Spleen (tissue), 11 donors: ENCODE measurements at regions not wholly inside any gene's neighbourhood (a gene's known extent, or its start where the extent isn't known, plus 50 kb on each side); places are given as distances from the start of the nearest gene placed in this dataset.

Source experiments
- DNase-seq: peaks from one replicate; pipeline ENCODE4 v3.0.0-alpha.2; 2020
- H3K27ac ChIP-seq, 8 donors: fragments of 200-600 bp; sonication (generic) in 7 of 8; 1 replicate in 4 of 8; 2 replicates in 4 of 8; pipeline versions ENCODE4 v1.5.0 to v1.8.0; 2016 to 2021; ENCODE audit warnings: inconsistent platforms in 4 of 8, mild to moderate bottlenecking in 4 of 8, moderate library complexity in 1 of 8
- H3K27me3 ChIP-seq, 7 donors: fragments of 200-600 bp; sonication (generic) in 6 of 7; replicated peaks in 1 of 7; 1 replicate in 4 of 7; 2 replicates in 3 of 7; pipeline versions ENCODE4 v1.5.0 to v1.8.0; 2016 to 2021; ENCODE audit warnings: inconsistent platforms in 3 of 7, mild to moderate bottlenecking in 1 of 7
- H3K36me3 ChIP-seq, 6 donors: fragments of 200-600 bp; sonication (generic) in 5 of 6; 1 replicate in 4 of 6; 2 replicates in 2 of 6; pipeline versions ENCODE4 v1.5.0 to v1.8.0; 2016 to 2021; ENCODE audit warnings: inconsistent platforms in 2 of 6
- H3K4me1 ChIP-seq, 6 donors: fragments of 200-600 bp; sonication (generic) in 5 of 6; 1 replicate in 3 of 6; 2 replicates in 3 of 6; pipeline versions ENCODE4 v1.5.0 to v1.8.0; 2016 to 2021; ENCODE audit warnings: inconsistent platforms in 3 of 6
- H3K4me3 ChIP-seq, 8 donors: fragments of 200-600 bp; sonication (generic) in 7 of 8; 1 replicate in 4 of 8; 2 replicates in 4 of 8; pipeline versions ENCODE4 v1.5.0 to v1.8.0; 2016 to 2021; ENCODE audit warnings: inconsistent platforms in 4 of 8, mild to moderate bottlenecking in 4 of 8, moderate library complexity in 2 of 8
- H3K9me3 ChIP-seq, 8 donors: fragments of 200-600 bp; sonication (generic) in 7 of 8; 1 replicate in 4 of 8; 2 replicates in 4 of 8; pipeline versions ENCODE4 v1.5.0 to v1.8.0; 2016 to 2021; ENCODE audit warnings: inconsistent platforms in 4 of 8
- CTCF ChIP-seq, 11 experiments: fragments of 200-600 bp in 7 of 11; fragments of 450-650 bp in 4 of 11; sonication (generic) in 4 of 11; IDR thresholded peaks in 8 of 11; conservative IDR thresholded peaks in 3 of 11; 1 replicate in 7 of 11; 2 replicates in 4 of 11; pipeline versions ENCODE4 v1.4.0 to v1.8.0; 2016 to 2021; ENCODE audit warnings: antibody characterized with exemption in 11 of 11, inconsistent platforms in 4 of 11, mild to moderate bottlenecking in 1 of 11
- POLR2A ChIP-seq, 3 donors: fragments of 450-650 bp; IDR thresholded peaks; one replicate each; pipeline ENCODE4 v1.5.1; 2017; ENCODE audit warnings: antibody characterized with exemption in 3 of 3, mild to moderate bottlenecking in 1 of 3
- POLR2AphosphoS5 ChIP-seq, 3 donors: sonication (generic); formaldehyde crosslinking; IDR thresholded peaks; one replicate each; pipeline ENCODE4 v1.5.1; 2017; ENCODE audit warnings: antibody characterized with exemption in 3 of 3
- WGBS, 5 donors: extraction: QIAGEN DNeasy Blood & Tissue Kit in 3 of 5; methylation state at CpG; one replicate each; pipeline versions ENCODE4 v1.1.5 to v1.1.7; 2013 to 2018; 5-methylcytosine and 5-hydroxymethylcytosine counted together
- intact Hi-C: fragments of 100-400 bp; cut with DNase I; formaldehyde crosslinking; loops from one replicate; pipeline ENCODE4 v1.15.0; 2023; ENCODE audit warnings: low total_unique reads
- donor health status: healthy with polysubstance abuse.
- donor health status: DM: no; HTN: no; CAD: no; lungs with moderate emphysema.
- donor health status: DM: no; HTN: no; CAD: no.
- donor health status: Bipolar disorder and iron deficiency.
- donor health status: healthy.
- donor health status: DM: no; HTN: no; CAD: no.
- donor health status: DM: yes; HTN: yes; CAD: no.

GRCh38 chrX:147550217-147550616 is 361.5 kb upstream of the FMR1 start:
- TF ChIP-seq CTCF (IDR thresholded peaks at IDR 0.05 in 8 of 11, conservative IDR thresholded peaks at IDR 0.05 in 3 of 11) (peak in 2 of 11 experiments; percentile 13), POLR2AphosphoS5 (IDR thresholded peaks at IDR 0.05) (no peak)
- H3K27ac ChIP-seq, result no peak overlapping the region
- WGBS, 5 donors, result 14 to 25% (median 22%) methylated on average over 3 of the region's 3 CpGs
- no peaks in the 10 kb centered on the region for H3K36me3 ChIP-seq
- H3K4me3 ChIP-seq, result no peak overlapping the region
- no peaks in the 10 kb centered on the region for H3K4me1 ChIP-seq
- no peaks in the 10 kb centered on the region for H3K9me3 ChIP-seq
- no peak for DNase-seq
- no peaks in the 10 kb centered on the region for H3K27me3 ChIP-seq
- intact Hi-C loops, result no loop called here

GRCh38 chrX:147559191-147559590 is 352.5 kb upstream of the FMR1 start:
- intact Hi-C loops, result no loop called here

GRCh38 chrX:147565237-147565636 is 346.5 kb upstream of the FMR1 start:
- no peak overlapping the region for H3K4me3 ChIP-seq
- no peaks in the 10 kb centered on the region for H3K9me3 ChIP-seq
- no peak for TF ChIP-seq CTCF (IDR thresholded peaks at IDR 0.05 in 8 of 11, conservative IDR thresholded peaks at IDR 0.05 in 3 of 11)
- TF ChIP-seq POLR2AphosphoS5 (IDR thresholded peaks at IDR 0.05), result no peak
- TF ChIP-seq POLR2A (IDR thresholded peaks at IDR 0.05), result no peak
- no peaks in the 10 kb centered on the region for H3K27me3 ChIP-seq
- H3K27ac ChIP-seq, result no peak overlapping the region
- no peak for DNase-seq
- intact Hi-C loops, result no loop called here
- 48 to 91% (median 65%) methylated on average over 1 of the region's 1 CpG for WGBS, 5 donors
- no peaks in the 10 kb centered on the region for H3K4me1 ChIP-seq
- no peaks in the 10 kb centered on the region for H3K36me3 ChIP-seq

More at GRCh38 chrX:147559191-147559590, 352.5 kb upstream of the FMR1 start:
- Histone ChIP-seq H3K27ac (no peak overlapping the region), H3K27me3 (no peaks in the 10 kb centered on the region), H3K36me3 (no peaks in the 10 kb centered on the region), H3K4me1 (no peaks in the 10 kb centered on the region), H3K4me3 (no peak overlapping the region), H3K9me3 (no peaks in the 10 kb centered on the region)
- 64 to 88% (median 75%) methylated on average over 1 of the region's 1 CpG for WGBS, 5 donors
- DNase-seq, result no peak
- TF ChIP-seq POLR2AphosphoS5 (IDR thresholded peaks at IDR 0.05), result no peak
- TF ChIP-seq CTCF (IDR thresholded peaks at IDR 0.05 in 8 of 11, conservative IDR thresholded peaks at IDR 0.05 in 3 of 11), result no peak
- no peak for TF ChIP-seq POLR2A (IDR thresholded peaks at IDR 0.05)

DNA sequence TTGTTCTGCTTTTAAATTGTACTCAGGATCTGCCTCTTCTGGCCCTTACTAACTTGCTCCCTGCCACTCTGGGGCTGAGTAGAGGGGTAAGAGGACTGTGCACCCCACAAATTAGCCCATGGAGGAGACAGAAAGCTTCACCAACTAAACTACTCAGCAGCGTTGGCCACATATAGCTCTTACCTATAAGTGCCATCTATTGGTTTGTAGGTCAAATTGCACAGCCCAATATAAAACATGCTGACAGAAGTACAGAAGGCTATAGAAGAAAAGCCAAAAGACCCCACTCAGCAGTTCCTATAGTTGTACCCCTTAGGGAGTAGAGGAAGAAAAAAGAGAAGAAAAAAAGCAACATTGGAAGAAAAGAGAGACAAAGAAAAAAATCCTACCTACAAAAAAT is 341.2 kb upstream of the FMR1 start:
- no peak for DNase-seq
- H3K36me3 ChIP-seq, result no peaks in the 10 kb centered on the region
- H3K27ac ChIP-seq, result no peak overlapping the region
- no peaks in the 10 kb centered on the region for H3K27me3 ChIP-seq
- no peak overlapping the region for H3K4me3 ChIP-seq
- TF ChIP-seq CTCF (IDR thresholded peaks at IDR 0.05 in 8 of 11, conservative IDR thresholded peaks at IDR 0.05 in 3 of 11) (no peak), POLR2AphosphoS5 (IDR thresholded peaks at IDR 0.05) (no peak), POLR2A (IDR thresholded peaks at IDR 0.05) (no peak)
- intact Hi-C loops, result no loop called here
- no peaks in the 10 kb centered on the region for H3K9me3 ChIP-seq
- 17 to 44% (median 26%) methylated on average over 1 of the region's 1 CpG for WGBS, 5 donors
- no peaks in the 10 kb centered on the region for H3K4me1 ChIP-seq
